Lower leg skin (tissue), 4 donors: ENCODE measurements at regions not wholly inside any gene's neighbourhood (a gene's known extent, or its start where the extent isn't known, plus 50 kb on each side); places are given as distances from the start of the nearest gene placed in this dataset.

Experiments used
- DNase-seq, 2 donors: peaks; one replicate each; pipeline ENCODE4 v3.0.0-alpha.2; 2019; ENCODE audit warnings: low spot score in 2 of 2
- H3K4me3 ChIP-seq: fragments of 200-600 bp; sonication (generic); 2 replicates; pipeline ENCODE4 v1.5.1; 2017; ENCODE audit warnings: mild to moderate bottlenecking, low read depth; ENCODE audit not compliant: poor library complexity, severe bottlenecking
- POLR2A ChIP-seq, 2 donors: fragments of 450-650 bp; IDR thresholded peaks; one replicate each; pipeline ENCODE4 v1.6.1; 2016 to 2017; ENCODE audit warnings: antibody characterized with exemption in 2 of 2, mild to moderate bottlenecking in 1 of 2, moderate library complexity in 1 of 2
- whole genome bisulfite sequencing, 2 donors: methylation state at CpG; one replicate each; pipeline ENCODE4 v1.1.5; 2018; 5-methylcytosine and 5-hydroxymethylcytosine counted together
- intact Hi-C: fragments of 100-400 bp; cut with DNase I; formaldehyde crosslinking; loops from one replicate; pipeline ENCODE4 v1.15.0; 2023; ENCODE audit warnings: low total_unique reads
- TF ChIP-seq, protein P1 (sequence below), 3 donors: fragments of 450-650 bp; IDR thresholded peaks; one replicate each; pipeline ENCODE4 v1.5.1; 2016; ENCODE audit warnings: antibody characterized with exemption in 3 of 3, mild to moderate bottlenecking in 3 of 3, moderate library complexity in 2 of 3

DNA sequence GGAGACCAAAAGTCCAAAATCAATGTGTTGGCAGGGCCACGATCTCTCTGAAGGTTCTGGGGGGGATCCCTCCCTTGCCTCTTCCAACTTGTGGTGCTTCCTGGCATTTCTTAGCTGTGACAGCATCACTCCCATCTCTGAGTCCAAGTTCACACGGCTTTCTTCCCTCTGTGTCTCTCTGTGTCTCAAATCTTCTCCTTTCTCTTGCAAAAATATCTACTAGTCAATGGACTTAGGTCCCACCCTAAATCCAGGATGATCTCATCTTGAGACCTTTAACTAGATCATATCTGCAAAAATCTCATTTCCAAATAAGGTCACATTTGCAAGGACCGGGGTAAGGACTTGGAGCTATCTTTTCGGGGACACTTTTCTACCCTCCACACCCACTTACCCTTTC, 186.1 kb downstream of the HSD17B3 start:
- H3K4me3 ChIP-seq = no peak overlapping the region
- WGBS, 2 donors = 64% methylated on average over 4 of the region's 4 CpGs
- peak in 1 of 2 donors; percentile 18 for DNase-seq
- no peak for TF ChIP-seq POLR2A (IDR thresholded peaks at IDR 0.05)
- TF ChIP-seq, protein P1, sequence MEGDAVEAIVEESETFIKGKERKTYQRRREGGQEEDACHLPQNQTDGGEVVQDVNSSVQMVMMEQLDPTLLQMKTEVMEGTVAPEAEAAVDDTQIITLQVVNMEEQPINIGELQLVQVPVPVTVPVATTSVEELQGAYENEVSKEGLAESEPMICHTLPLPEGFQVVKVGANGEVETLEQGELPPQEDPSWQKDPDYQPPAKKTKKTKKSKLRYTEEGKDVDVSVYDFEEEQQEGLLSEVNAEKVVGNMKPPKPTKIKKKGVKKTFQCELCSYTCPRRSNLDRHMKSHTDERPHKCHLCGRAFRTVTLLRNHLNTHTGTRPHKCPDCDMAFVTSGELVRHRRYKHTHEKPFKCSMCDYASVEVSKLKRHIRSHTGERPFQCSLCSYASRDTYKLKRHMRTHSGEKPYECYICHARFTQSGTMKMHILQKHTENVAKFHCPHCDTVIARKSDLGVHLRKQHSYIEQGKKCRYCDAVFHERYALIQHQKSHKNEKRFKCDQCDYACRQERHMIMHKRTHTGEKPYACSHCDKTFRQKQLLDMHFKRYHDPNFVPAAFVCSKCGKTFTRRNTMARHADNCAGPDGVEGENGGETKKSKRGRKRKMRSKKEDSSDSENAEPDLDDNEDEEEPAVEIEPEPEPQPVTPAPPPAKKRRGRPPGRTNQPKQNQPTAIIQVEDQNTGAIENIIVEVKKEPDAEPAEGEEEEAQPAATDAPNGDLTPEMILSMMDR (IDR thresholded peaks at IDR 0.05) = no peak
- intact Hi-C loops = no loop called here

DNA sequence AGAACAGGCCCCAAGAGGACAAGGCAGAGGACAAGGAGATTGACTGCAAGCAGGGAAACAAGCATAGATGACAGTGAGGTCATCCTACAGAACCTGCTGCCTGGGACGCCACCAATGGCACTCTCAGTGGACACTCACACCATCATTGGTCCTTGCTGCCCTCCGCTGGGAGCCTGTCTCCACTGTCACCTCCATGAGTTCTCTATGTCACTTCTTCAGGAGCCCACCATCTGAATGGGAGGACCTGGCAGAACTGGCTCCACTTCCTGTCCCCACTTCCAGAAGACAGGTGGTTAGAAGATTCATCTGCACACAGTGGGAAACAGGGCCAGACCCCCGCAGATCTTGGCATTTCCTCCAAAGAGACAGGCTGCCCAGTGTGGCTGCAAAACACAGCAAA, 188.9 kb downstream of the HSD17B3 start:
- peak in 1 of 2 donors; percentile 50 for DNase-seq
- WGBS, 2 donors = 81 to 93% methylated on average over 3 of the region's 3 CpGs
- TF ChIP-seq POLR2A (IDR thresholded peaks at IDR 0.05) = no peak
- TF ChIP-seq, protein P1 (IDR thresholded peaks at IDR 0.05) = no peak
- intact Hi-C loops = no loop called here
- H3K4me3 ChIP-seq = no peak overlapping the region

DNA sequence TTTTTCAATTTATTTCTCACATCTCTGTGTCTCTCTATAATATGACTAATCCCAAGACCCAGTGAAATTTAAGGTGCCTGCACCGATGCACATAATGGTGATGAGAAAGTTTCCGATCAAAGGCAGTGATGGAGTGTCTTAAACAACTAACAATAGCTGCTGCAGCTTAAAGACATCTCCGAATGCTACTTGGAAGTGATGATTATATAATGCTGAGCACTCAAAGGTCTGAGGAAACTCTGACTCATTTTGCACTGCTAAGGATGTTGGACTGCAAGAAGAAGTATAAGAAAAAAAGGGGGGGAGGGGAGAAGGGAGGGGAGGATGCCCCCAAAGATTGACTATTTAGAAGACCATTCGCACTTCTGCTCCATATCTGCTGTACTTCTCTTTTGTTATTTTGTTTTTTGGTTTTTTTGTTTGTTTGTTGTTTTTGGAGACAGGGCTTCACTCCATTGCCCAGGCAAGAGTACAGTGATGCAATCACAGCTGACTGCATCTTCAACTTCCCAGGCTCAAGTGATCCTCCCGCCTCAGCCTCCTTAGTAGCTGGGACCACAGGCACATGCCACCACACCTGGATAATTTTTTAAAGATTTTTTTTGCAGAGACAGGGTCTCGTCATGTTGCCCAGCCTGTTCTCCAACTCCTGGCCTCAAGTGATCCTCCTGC, 192.2 kb downstream of the HSD17B3 start:
- intact Hi-C loops = no loop called here
- no peak overlapping the region for H3K4me3 ChIP-seq
- 71 to 78% methylated on average over 6 of the region's 6 CpGs for WGBS, 2 donors
- no peak for TF ChIP-seq POLR2A (IDR thresholded peaks at IDR 0.05)
- TF ChIP-seq, protein P1 (IDR thresholded peaks at IDR 0.05) = no peak
- DNase-seq = no peak

DNA sequence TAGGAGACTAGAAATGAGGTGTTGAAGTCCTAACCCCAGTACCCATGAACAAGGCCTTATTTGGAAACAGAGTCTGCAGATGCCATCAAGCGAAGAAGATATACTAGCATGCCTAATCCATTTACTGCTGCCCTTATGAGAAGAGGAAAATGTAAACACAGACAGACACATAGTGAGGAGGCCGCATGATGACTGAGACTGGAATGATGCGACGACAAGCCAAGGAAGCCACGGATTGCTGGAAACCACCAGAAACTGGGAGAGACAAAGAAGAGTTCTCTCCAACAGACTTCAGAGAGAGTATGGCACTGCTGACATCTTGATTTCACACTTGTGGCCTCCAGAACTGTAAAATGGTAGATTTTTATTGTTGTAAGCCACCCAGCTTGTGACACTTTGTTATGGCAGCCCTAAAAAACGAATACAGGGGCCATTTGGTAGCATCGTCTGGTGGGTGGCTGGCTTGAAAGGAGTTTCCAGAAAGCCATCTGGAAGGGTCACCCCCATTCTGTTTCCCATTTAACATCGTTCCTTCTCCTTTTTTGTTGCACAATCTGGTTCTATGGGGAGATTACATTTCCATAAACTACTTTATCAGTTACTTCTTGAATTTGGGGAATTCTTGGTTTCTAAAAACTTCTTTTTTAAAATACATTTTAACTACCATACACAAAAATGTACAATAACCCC, 193.1 kb downstream of the HSD17B3 start:
- no peak for DNase-seq
- intact Hi-C loops = no loop called here
- WGBS, 2 donors = 85 to 89% methylated on average over 8 of the region's 8 CpGs
- no peak for TF ChIP-seq POLR2A (IDR thresholded peaks at IDR 0.05)
- TF ChIP-seq, protein P1 (IDR thresholded peaks at IDR 0.05) = no peak
- no peak overlapping the region for H3K4me3 ChIP-seq

DNA sequence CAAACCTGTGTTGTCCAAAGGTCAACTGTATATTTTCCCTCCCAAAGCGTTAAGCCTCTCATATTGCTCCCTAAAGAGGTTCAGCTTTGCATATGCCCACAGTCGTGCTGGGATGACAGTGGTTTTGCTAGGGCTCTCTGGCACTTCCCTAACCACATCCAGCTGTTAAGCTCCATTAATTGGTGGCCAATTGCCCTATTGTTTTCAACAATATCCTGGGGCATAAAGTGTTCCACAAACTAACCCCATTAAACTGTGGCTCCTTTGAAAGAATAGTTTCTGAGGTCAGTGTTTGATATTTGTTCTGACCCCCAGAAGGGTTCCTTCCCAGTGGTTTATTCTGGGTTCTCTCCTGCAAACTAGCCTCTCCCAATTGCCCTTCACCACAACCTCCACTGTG, 194.5 kb downstream of the HSD17B3 start:
- intact Hi-C loops = no loop called here
- 51 to 61% methylated on average over 2 of the region's 2 CpGs for WGBS, 2 donors
- DNase-seq = no peak
- TF ChIP-seq, protein P1 (IDR thresholded peaks at IDR 0.05) = no peak
- TF ChIP-seq POLR2A (IDR thresholded peaks at IDR 0.05) = no peak
- H3K4me3 ChIP-seq = no peak overlapping the region
